Pancreas (tissue), 10 donors: ENCODE measurements at regions not wholly inside any gene's neighbourhood (a gene's known extent, or its start where the extent isn't known, plus 50 kb on each side); places are given as distances from the start of the nearest gene placed in this dataset.

ENCODE experiments used
- ATAC-seq, 4 donors: fragments of 200-7000 bp; cut with Tn5 transposase; one replicate each; pipeline versions ENCODE4 v1.8.0 to v1.9.1; 2020; ENCODE audit warnings: mild to moderate bottlenecking in 4 of 4, moderate library complexity in 4 of 4
- DNase-seq, 6 donors: peaks; one replicate each; pipeline ENCODE4 v3.0.0-alpha.2; 2020
- FAIRE-seq: peaks from 2 replicates; lab custom pipeline; 2012; peaks lifted over from hg19 to GRCh38; lab: Jason Lieb, UNC
- H3K27ac ChIP-seq, 4 donors: fragments of 200-600 bp; sonication (generic); 1 replicate in 3 of 4; 2 replicates in 1 of 4; pipeline versions ENCODE4 v1.5.0 to v1.8.0; 2020
- H3K27me3 ChIP-seq, 4 donors: fragments of 200-600 bp; one replicate each; pipeline ENCODE4 v1.8.0; 2021
- H3K36me3 ChIP-seq, 3 donors: fragments of 200-600 bp; sonication (generic) in 1 of 3; one replicate each; pipeline versions ENCODE4 v1.5.0 to v1.8.0; 2020 to 2021
- H3K4me1 ChIP-seq, 3 donors: fragments of 200-600 bp; one replicate each; pipeline ENCODE4 v1.8.0; 2021
- H3K4me3 ChIP-seq, 4 donors: fragments of 200-600 bp; sonication (generic) in 2 of 4; one replicate each; pipeline versions ENCODE4 v1.5.0 to v1.8.0; 2020 to 2021
- H3K9me3 ChIP-seq, 4 donors: fragments of 200-600 bp; one replicate each; pipeline ENCODE4 v1.8.0; 2021
- WGBS, 2 donors: extraction: QIAGEN DNeasy Blood & Tissue Kit; methylation state at CpG; one replicate each; pipeline ENCODE4 v1.1.7; 2013; 5-methylcytosine and 5-hydroxymethylcytosine counted together
- intact Hi-C, 3 donors: fragments of 100-400 bp; cut with DNase I; formaldehyde crosslinking; loops; one replicate each; pipeline versions ENCODE4 v1.11.1 to v1.14.2; 2022
- TF ChIP-seq, protein P1 (sequence below), 4 donors: fragments of 200-600 bp; sonication (generic) in 3 of 4; IDR thresholded peaks; one replicate each; pipeline versions ENCODE4 v1.5.0 to v1.8.0; 2021; ENCODE audit warnings: antibody characterized with exemption in 4 of 4
- donor health status: healthy with polysubstance abuse.
- donor health status: DM: no; HTN: no; CAD: no; lungs with moderate emphysema.
- donor health status: DM: no; HTN: no; CAD: no.
- donor health status: control.
- donor health status: control.
- donor health status: Bipolar disorder and iron deficiency.
- donor health status: DM: yes; HTN: yes; CAD: no.
- donor health status: DM: no; HTN: no; CAD: no.
- donor health status: DM: no; HTN: no; CAD: no.
- donor health status: DM: yes; HTN: yes; CAD: no.

DNA sequence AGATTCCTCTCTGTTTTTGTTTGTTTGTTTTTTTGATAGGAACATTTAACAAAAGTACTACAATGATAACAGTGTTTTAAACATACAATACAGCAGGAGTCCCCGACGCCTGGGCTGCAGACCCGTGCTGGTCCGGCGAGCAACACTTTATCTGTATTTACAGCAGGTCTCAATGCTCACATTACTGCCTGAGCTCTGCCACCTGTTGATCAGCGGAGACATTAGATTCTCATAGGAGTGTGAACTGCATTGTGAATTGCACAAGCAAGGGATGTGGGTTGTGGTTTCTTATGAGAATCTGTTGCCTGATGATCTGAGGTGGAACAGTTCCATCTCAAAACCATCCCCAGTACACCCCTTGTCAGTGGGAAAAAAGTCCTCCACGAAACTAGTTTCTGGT lies 1068.5 kb upstream of the CDH10 start:
- 8 to 9% methylated on average over 7 of the region's 7 CpGs for WGBS, 2 donors
- DNase-seq (no peak), FAIRE-seq (no peak), ATAC-seq (no peak)
- Histone ChIP-seq H3K4me1 (no peaks in the 10 kb centered on the region), H3K27me3 (no peaks in the 10 kb centered on the region), H3K9me3 (no peaks in the 10 kb centered on the region), H3K27ac (no peak overlapping the region), H3K36me3 (no peaks in the 10 kb centered on the region), H3K4me3 (no peak overlapping the region)
- intact Hi-C loops: no loop called here
- TF ChIP-seq, protein P1, sequence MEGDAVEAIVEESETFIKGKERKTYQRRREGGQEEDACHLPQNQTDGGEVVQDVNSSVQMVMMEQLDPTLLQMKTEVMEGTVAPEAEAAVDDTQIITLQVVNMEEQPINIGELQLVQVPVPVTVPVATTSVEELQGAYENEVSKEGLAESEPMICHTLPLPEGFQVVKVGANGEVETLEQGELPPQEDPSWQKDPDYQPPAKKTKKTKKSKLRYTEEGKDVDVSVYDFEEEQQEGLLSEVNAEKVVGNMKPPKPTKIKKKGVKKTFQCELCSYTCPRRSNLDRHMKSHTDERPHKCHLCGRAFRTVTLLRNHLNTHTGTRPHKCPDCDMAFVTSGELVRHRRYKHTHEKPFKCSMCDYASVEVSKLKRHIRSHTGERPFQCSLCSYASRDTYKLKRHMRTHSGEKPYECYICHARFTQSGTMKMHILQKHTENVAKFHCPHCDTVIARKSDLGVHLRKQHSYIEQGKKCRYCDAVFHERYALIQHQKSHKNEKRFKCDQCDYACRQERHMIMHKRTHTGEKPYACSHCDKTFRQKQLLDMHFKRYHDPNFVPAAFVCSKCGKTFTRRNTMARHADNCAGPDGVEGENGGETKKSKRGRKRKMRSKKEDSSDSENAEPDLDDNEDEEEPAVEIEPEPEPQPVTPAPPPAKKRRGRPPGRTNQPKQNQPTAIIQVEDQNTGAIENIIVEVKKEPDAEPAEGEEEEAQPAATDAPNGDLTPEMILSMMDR (IDR thresholded peaks at IDR 0.05): no peak

DNA sequence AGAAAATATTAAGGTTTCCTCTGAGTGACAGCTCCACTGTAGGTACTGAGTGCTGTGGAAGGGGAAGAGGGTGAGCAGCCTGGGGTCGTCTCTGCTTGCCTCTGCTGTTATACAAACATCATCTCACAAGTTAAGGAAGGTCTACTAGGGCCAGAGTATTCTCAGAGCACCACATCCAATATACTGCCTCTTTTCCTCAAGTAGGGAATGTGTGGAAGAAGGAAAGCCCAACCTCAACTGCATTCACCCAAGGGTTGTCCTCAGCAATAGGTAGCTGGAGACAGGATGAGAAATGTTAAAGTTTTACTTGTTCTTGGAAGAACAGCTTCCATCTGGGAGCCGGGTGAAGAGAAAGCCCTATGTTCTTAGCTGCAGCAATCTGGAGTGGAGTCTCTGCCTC lies 1062.3 kb upstream of the CDH10 start:
- FAIRE-seq (no peak), DNase-seq (no peak), ATAC-seq (no peak)
- Histone ChIP-seq H3K9me3 (no peaks in the 10 kb centered on the region), H3K36me3 (no peaks in the 10 kb centered on the region), H3K27me3 (no peaks in the 10 kb centered on the region), H3K27ac (no peak overlapping the region), H3K4me3 (no peak overlapping the region), H3K4me1 (no peaks in the 10 kb centered on the region)
- TF ChIP-seq, protein P1 (IDR thresholded peaks at IDR 0.05): no peak
- 16 to 35% methylated on average over 2 of the region's 2 CpGs for WGBS, 2 donors
- intact Hi-C loops: no loop called here

DNA sequence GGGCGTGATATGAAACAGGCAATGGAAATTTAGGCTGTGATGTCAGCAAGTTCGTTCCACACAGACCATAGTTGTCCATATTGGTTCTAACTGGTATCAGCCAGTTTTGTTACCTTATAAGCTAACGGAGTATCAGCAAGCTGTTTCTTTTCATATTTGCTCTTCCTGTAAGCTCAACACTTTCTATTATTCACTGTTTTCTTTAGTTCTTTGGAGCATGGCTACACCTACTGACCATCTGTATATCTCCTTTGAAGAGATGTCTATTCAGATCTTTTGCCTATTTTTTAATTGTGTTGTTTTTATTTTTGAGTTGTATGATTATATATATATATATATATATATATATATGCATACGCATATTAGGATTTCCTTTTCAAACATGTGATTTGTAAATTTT lies 1057.2 kb upstream of the CDH10 start:
- WGBS, 2 donors: 55 to 73% methylated on average over 4 of the region's 4 CpGs
- Histone ChIP-seq H3K9me3 (no peaks in the 10 kb centered on the region), H3K27ac (no peak overlapping the region), H3K4me3 (no peak overlapping the region), H3K4me1 (no peaks in the 10 kb centered on the region), H3K27me3 (no peaks in the 10 kb centered on the region), H3K36me3 (no peaks in the 10 kb centered on the region)
- FAIRE-seq: no peak
- ATAC-seq: no peak
- TF ChIP-seq, protein P1 (IDR thresholded peaks at IDR 0.05): no peak
- no peak for DNase-seq
- intact Hi-C loops: no loop called here

DNA sequence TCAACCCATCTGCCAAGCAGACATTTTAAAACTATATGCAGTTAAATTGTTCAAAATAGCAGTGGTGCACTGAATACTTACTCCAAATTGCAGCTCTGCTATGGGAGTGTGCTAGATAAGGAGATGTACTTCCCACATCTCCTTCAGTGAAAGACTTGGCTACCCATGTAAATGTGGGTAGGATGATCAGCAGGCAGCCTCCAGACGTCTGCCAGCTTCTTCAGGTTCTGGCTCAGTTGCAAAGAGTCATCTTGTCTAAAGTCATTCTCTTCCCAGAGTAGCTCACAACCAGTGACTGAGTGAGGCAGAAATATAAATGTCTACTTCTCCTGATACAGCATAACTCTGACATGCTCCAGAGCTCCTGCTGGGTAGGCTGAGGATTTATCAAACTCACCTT lies 1050.0 kb upstream of the CDH10 start:
- intact Hi-C loops: no loop called here
- WGBS, 2 donors: 18 to 20% methylated on average over 1 of the region's 1 CpG

DNA sequence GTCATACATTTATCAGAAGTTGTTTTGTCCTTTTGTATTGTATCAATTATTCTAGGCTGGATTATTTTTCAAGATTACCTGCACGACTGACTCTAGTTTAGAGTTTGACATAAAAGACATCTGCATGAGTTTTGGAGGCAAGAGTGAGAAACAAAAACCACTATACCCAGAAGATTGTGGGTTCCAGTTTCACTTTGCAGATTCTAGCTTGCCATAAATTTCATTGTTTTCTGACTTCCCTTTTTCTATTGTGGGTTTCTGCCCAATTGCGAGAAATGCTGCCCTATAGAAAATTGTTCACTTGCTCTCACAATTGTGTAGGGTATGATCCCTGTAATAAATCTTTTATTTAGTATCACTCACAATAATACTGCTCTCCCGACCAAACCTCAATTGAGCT lies 1043.4 kb upstream of the CDH10 start:
- 53 to 55% methylated on average over 3 of the region's 3 CpGs for WGBS, 2 donors

More for the DNA sequence above, 1050.0 kb upstream of the CDH10 start:
- no peaks in the 10 kb centered on the region for H3K27me3 ChIP-seq
- FAIRE-seq (no peak), ATAC-seq (no peak), DNase-seq (no peak)
- no peaks in the 10 kb centered on the region for H3K4me1 ChIP-seq
- H3K9me3 ChIP-seq: no peaks in the 10 kb centered on the region
- no peak overlapping the region for H3K4me3 ChIP-seq
- TF ChIP-seq, protein P1 (IDR thresholded peaks at IDR 0.05): no peak
- no peaks in the 10 kb centered on the region for H3K36me3 ChIP-seq
- H3K27ac ChIP-seq: no peak overlapping the region

More for the DNA sequence above, 1043.4 kb upstream of the CDH10 start:
- DNase-seq: no peak
- Histone ChIP-seq H3K36me3 (no peaks in the 10 kb centered on the region), H3K27ac (no peak overlapping the region), H3K4me1 (no peaks in the 10 kb centered on the region), H3K9me3 (no peaks in the 10 kb centered on the region), H3K4me3 (no peak overlapping the region), H3K27me3 (no peaks in the 10 kb centered on the region)
- no peak for FAIRE-seq
- no peak for ATAC-seq
- TF ChIP-seq, protein P1 (IDR thresholded peaks at IDR 0.05): no peak
- intact Hi-C loops: no loop called here
